GM23338 (cell line): ENCODE measurements at regions not wholly inside any gene's neighbourhood (a gene's known extent, or its start where the extent isn't known, plus 50 kb on each side); places are given as distances from the start of the nearest gene placed in this dataset.

Experiments used
- EZH2 ChIP-seq: fragments of 200-600 bp; sonication (generic); IDR thresholded peaks from one replicate; pipeline ENCODE4 v1.8.0; 2017; ENCODE audit warnings: antibody characterized with exemption, mild to moderate bottlenecking, low read depth; ENCODE audit not compliant: unreplicated experiment
- EZH2phosphoT487 ChIP-seq: fragments of 200-600 bp; sonication (generic); IDR thresholded peaks from one replicate; pipeline ENCODE4 v1.8.1; 2018; ENCODE audit warnings: antibody characterized with exemption; ENCODE audit not compliant: unreplicated experiment
- JUNB ChIP-seq: IDR thresholded peaks from one replicate; pipeline ENCODE4 v1.6.1; 2016; ENCODE audit warnings: antibody characterized with exemption; ENCODE audit not compliant: unreplicated experiment
- NANOG ChIP-seq: IDR thresholded peaks from 2 replicates; pipeline ENCODE4 v1.6.1; 2016; ENCODE audit warnings: antibody characterized with exemption, borderline replicate concordance
- POLR2AphosphoS5 ChIP-seq: IDR thresholded peaks from 2 replicates; pipeline ENCODE4 v1.6.1; 2016; ENCODE audit warnings: antibody characterized with exemption, low read depth
- TF ChIP-seq, protein P1 (sequence below), 2 experiments: fragments of 200-600 bp in 1 of 2; sonication (generic) in 1 of 2; conservative IDR thresholded peaks; 2 replicates each; pipeline versions ENCODE4 v1.5.1 to v1.6.1; 2016 to 2017; ENCODE audit warnings: antibody characterized with exemption in 2 of 2, low read depth in 2 of 2, mild to moderate bottlenecking in 2 of 2, moderate library complexity in 1 of 2
- TF ChIP-seq, protein P2 (sequence below): IDR thresholded peaks from 2 replicates; pipeline ENCODE4 v1.6.1; 2016; ENCODE audit warnings: antibody characterized with exemption
- TF ChIP-seq, protein P3 (sequence below): IDR thresholded peaks from one replicate; pipeline ENCODE4 v1.6.1; 2018; ENCODE audit warnings: antibody characterized with exemption; ENCODE audit not compliant: unreplicated experiment

DNA sequence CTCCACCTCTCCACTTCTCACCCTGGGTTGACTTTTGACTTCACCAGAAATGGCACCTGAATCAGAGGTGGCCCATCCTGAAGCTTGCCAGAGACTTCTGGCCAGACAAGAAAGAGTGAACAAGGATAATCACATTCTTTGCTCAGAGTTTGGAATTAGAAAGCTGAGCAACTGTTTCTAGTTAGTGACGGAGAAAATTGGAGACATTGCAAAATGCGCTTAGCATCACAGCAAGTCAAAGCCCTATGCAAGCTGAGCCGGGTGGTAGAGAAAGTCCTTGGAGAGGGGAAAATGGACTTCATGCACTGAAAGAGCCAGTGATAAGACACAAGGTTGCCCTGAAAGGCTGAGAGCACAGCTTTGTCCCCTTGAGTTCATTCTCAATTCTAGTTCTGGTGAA, 161.8 kb downstream of the PAH start:
- TF ChIP-seq, protein P1, sequence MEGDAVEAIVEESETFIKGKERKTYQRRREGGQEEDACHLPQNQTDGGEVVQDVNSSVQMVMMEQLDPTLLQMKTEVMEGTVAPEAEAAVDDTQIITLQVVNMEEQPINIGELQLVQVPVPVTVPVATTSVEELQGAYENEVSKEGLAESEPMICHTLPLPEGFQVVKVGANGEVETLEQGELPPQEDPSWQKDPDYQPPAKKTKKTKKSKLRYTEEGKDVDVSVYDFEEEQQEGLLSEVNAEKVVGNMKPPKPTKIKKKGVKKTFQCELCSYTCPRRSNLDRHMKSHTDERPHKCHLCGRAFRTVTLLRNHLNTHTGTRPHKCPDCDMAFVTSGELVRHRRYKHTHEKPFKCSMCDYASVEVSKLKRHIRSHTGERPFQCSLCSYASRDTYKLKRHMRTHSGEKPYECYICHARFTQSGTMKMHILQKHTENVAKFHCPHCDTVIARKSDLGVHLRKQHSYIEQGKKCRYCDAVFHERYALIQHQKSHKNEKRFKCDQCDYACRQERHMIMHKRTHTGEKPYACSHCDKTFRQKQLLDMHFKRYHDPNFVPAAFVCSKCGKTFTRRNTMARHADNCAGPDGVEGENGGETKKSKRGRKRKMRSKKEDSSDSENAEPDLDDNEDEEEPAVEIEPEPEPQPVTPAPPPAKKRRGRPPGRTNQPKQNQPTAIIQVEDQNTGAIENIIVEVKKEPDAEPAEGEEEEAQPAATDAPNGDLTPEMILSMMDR (conservative IDR thresholded peaks at IDR 0.05; ENCODE audit: low read depth in 2 of 2): no peak
- no peak for TF ChIP-seq POLR2AphosphoS5
- TF ChIP-seq JUNB: no peak
- no peak for TF ChIP-seq EZH2phosphoT487
- TF ChIP-seq EZH2: no peak
- TF ChIP-seq, protein P2, sequence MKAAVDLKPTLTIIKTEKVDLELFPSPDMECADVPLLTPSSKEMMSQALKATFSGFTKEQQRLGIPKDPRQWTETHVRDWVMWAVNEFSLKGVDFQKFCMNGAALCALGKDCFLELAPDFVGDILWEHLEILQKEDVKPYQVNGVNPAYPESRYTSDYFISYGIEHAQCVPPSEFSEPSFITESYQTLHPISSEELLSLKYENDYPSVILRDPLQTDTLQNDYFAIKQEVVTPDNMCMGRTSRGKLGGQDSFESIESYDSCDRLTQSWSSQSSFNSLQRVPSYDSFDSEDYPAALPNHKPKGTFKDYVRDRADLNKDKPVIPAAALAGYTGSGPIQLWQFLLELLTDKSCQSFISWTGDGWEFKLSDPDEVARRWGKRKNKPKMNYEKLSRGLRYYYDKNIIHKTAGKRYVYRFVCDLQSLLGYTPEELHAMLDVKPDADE: no peak
- TF ChIP-seq, protein P3, sequence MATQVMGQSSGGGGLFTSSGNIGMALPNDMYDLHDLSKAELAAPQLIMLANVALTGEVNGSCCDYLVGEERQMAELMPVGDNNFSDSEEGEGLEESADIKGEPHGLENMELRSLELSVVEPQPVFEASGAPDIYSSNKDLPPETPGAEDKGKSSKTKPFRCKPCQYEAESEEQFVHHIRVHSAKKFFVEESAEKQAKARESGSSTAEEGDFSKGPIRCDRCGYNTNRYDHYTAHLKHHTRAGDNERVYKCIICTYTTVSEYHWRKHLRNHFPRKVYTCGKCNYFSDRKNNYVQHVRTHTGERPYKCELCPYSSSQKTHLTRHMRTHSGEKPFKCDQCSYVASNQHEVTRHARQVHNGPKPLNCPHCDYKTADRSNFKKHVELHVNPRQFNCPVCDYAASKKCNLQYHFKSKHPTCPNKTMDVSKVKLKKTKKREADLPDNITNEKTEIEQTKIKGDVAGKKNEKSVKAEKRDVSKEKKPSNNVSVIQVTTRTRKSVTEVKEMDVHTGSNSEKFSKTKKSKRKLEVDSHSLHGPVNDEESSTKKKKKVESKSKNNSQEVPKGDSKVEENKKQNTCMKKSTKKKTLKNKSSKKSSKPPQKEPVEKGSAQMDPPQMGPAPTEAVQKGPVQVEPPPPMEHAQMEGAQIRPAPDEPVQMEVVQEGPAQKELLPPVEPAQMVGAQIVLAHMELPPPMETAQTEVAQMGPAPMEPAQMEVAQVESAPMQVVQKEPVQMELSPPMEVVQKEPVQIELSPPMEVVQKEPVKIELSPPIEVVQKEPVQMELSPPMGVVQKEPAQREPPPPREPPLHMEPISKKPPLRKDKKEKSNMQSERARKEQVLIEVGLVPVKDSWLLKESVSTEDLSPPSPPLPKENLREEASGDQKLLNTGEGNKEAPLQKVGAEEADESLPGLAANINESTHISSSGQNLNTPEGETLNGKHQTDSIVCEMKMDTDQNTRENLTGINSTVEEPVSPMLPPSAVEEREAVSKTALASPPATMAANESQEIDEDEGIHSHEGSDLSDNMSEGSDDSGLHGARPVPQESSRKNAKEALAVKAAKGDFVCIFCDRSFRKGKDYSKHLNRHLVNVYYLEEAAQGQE: no peak
- TF ChIP-seq NANOG: no peak
